HL-60 (cell line): ENCODE measurements at regions not wholly inside any gene's neighbourhood (a gene's known extent, or its start where the extent isn't known, plus 50 kb on each side); places are given as distances from the start of the nearest gene placed in this dataset.

Experiments
- DNase-seq, 2 experiments: peaks; one replicate each; pipeline ENCODE4 v3.0.0-alpha.2; 2010 to 2020; ENCODE audit warnings: low read depth in 1 of 2, low spot score in 1 of 2
- H3K27ac ChIP-seq: fragments of 250-450 bp; sonication (Bioruptor Pico); replicated peaks from 2 replicates; pipeline ENCODE4 v1.5.1; 2020; ENCODE audit warnings: mild to moderate bottlenecking, moderate library complexity
- H3K27me3 ChIP-seq: fragments of 250-450 bp; sonication (Bioruptor Pico); 2 replicates; pipeline ENCODE4 v1.5.1; 2021; ENCODE audit warnings: mild to moderate bottlenecking, moderate library complexity; ENCODE audit not compliant: insufficient read depth, poor library complexity, severe bottlenecking
- H3K4me3 ChIP-seq: replicated peaks from 2 replicates; pipeline ENCODE4 v1.5.1; 2011; ENCODE audit warnings: mild to moderate bottlenecking, control low read depth, low read length; ENCODE audit not compliant: insufficient read depth
- CTCF ChIP-seq: IDR thresholded peaks from one replicate; pipeline ENCODE4 v1.5.1; 2011; ENCODE audit warnings: low read length, control low read depth, inconsistent platforms; ENCODE audit not compliant: insufficient read depth
- GABPA ChIP-seq: IDR thresholded peaks from 2 replicates; pipeline ENCODE4 v1.6.1; 2012; ENCODE audit warnings: low read depth
- POLR2AphosphoS5 ChIP-seq: IDR thresholded peaks from 2 replicates; pipeline ENCODE4 v1.6.1; 2012; ENCODE audit warnings: low read depth
- REST ChIP-seq: IDR thresholded peaks from 2 replicates; pipeline ENCODE4 v1.6.1; 2012; ENCODE audit warnings: low read depth; ENCODE audit not compliant: insufficient replicate concordance
- SPI1 ChIP-seq: IDR thresholded peaks from 2 replicates; pipeline ENCODE4 v1.6.1; 2012; ENCODE audit warnings: low read depth, mild to moderate bottlenecking, borderline replicate concordance

- Histone ChIP-seq H3K27me3 (no peaks in the 10 kb centered on the region), H3K27ac (no peak overlapping the region), H3K4me3 (no peak overlapping the region)
- TF ChIP-seq SPI1 (no peak), POLR2AphosphoS5 (no peak), CTCF (no peak), REST (no peak), GABPA (no peak)
- DNase-seq: no peak
Observed at GRCh38 chr11:115678942-115679341, 174.7 kb upstream of the CADM1 start.

GRCh38 chr11:115677190-115677589 is 173.0 kb upstream of the CADM1 start:
- DNase-seq: no peak
- Histone ChIP-seq H3K4me3 (no peak overlapping the region), H3K27me3 (no peaks in the 10 kb centered on the region), H3K27ac (no peak overlapping the region)
- TF ChIP-seq REST (no peak), GABPA (no peak), POLR2AphosphoS5 (no peak), CTCF (no peak), SPI1 (no peak)

GRCh38 chr11:115676768-115677167 is 172.6 kb upstream of the CADM1 start:
- TF ChIP-seq CTCF (no peak), GABPA (no peak), SPI1 (no peak), POLR2AphosphoS5 (no peak), REST (no peak)
- DNase-seq: no peak
- no peak overlapping the region for H3K27ac ChIP-seq

More at GRCh38 chr11:115676768-115677167, 172.6 kb upstream of the CADM1 start:
- Histone ChIP-seq H3K27me3 (no peaks in the 10 kb centered on the region), H3K4me3 (no peak overlapping the region)
